SKM-1 treated with dmso at 0.1 percent for 144 hours (cell line): ENCODE measurements at regions not wholly inside any gene's neighbourhood (a gene's known extent, or its start where the extent isn't known, plus 50 kb on each side); places are given as distances from the start of the nearest gene placed in this dataset.
A peak's percentile ranks its signal among the peaks of the same experiment; 100 is the strongest.

Experiments used
- DNase-seq: peaks from one replicate; lab custom pipeline; 2025; ENCODE audit not compliant: unreplicated experiment; lab: John Stamatoyannopoulos, UW

GRCh38 chr1:82634266-82634665, 833.5 kb downstream of the ADGRL2 start:
- DNase-seq, result no peak

- DNase-seq, result no peak
Observed at GRCh38 chr1:82632155-82632554, 831.4 kb downstream of the ADGRL2 start.

DNA sequence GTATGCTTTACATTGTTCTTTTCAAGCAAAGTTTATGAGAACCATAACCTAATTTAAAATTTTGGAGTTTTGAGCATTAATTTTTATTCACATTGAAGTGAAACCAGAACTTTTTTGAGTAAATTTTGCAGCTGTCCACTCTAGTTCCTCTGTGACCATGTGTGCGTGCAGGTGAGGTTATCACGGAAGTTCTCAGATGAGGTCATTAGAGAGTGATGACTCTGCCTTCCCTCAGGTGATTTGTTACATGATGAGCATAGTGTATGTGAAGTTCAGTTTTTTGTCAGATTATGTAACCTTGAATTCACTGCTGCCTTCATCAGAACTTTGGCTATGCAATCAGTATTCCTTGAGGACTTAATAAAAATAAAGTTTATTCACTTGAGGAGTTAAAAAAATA, 828.2 kb downstream of the ADGRL2 start:
- no peak for DNase-seq

GRCh38 chr1:82625537-82625936, 824.8 kb downstream of the ADGRL2 start:
- DNase-seq, result no peak

DNA sequence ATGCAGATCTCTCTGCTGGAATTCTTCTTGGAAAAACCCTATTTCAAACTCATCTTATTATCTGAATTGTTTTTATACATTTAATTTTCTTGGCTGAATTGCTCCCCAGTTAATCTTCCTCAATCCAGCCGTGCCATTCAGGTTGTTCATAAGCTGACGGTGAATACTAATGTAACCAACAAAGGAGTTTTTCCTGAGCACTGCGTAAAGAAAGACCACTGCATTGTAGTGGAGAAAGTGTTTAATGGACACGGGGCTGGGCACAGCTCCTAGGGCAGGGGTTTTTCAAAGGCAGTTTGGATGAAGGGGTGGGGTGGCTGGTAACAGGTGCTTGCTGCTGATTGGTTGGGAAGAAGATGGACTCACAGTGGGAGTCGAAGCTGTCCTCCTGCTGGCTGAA, 820.3 kb downstream of the ADGRL2 start:
- DNase-seq, result no peak

- no peak for DNase-seq
Observed at GRCh38 chr1:82614090-82614489, 813.4 kb downstream of the ADGRL2 start.

GRCh38 chr1:82612986-82613385, 812.3 kb downstream of the ADGRL2 start:
- no peak for DNase-seq

- DNase-seq, result no peak
Observed at GRCh38 chr1:82606546-82606945, 805.8 kb downstream of the ADGRL2 start.

- no peak for DNase-seq
Observed at GRCh38 chr1:82604524-82604923, 803.8 kb downstream of the ADGRL2 start.

GRCh38 chr1:82600314-82600713, 799.6 kb downstream of the ADGRL2 start:
- DNase-seq, result no peak

GRCh38 chr1:82598812-82599211, 798.1 kb downstream of the ADGRL2 start:
- DNase-seq, result peak; percentile 42

GRCh38 chr1:82598337-82598736, 797.6 kb downstream of the ADGRL2 start:
- DNase-seq, result no peak

DNA sequence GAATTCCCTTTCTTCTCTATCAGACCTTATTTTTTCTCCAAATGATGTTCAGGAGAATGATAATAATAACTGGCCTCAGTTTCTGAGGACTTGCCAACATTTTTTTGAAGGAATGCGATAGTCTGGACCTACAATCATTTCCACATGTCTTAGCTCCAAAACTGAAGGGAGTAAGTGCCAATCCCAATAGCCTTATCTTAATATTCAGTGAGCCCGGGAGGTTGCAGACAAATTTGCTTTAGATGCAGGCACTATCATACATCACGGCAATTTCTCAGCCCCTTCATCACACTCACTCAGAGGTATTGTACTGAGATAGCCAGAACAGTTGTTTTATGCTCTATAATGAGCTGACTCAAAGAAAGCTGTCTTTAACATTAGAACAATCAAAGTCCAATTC, 796.9 kb downstream of the ADGRL2 start:
- no peak for DNase-seq

GRCh38 chr1:82597141-82597540, 796.4 kb downstream of the ADGRL2 start:
- no peak for DNase-seq

GRCh38 chr1:82593561-82593960, 792.8 kb downstream of the ADGRL2 start:
- no peak for DNase-seq

DNA sequence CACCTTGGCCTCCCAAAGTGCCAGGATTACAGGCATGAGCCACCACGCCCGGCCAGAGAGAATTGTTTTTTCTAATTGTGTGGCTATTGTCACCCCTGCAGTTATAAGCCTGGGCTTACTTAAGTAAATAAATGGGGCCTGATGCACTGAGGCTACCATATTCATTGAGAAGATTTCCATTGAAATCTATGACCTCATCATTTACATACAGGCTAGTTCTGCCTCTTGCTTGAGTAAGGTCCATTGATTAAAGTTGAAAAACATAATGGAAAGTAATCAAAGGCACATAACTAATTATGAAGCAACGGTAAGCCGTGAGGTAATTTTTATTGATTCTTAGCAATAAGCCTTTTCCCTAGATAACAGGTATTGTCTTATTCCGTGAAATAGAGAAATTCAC, 788.9 kb downstream of the ADGRL2 start:
- no peak for DNase-seq

- no peak for DNase-seq
Observed at GRCh38 chr1:82587371-82587770, 786.6 kb downstream of the ADGRL2 start.

DNA sequence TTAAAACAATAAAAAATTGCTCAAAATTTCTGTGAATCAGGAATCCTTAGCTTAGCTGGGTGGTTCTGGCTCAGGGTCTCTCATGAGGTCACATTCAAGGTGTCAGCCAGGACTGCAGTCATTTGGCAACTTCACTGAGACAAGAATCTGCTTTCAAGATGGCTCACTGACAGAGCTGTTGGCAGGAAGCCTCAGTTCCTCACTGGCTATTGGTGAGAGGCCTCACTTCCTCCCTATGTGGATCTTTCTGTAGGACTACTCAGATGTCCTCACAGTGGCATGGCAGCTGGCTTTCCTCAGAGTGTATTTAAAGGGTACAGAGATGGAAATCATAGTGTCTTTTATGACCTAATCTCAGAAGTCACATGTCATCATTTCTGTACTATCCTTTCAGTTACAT, 785.7 kb downstream of the ADGRL2 start:
- peak; percentile 31 for DNase-seq

DNA sequence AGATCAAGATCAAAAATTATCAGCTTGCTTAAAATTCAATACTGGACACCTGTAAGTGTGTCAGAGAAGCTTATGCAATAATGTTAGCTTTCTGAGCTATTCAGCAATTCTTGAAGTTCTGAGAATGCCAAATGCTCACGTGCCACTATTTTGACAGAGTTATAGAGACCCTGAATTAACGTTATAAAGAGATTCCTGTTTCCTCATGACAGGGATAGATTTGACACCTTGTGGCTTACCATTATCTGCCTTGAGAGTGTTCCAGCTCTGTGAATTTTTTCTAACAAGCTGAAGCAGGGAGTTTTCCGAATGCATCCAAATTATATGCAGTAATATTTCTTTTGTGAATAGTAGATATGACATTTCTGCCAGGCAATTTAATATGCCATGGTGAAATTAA, 781.6 kb downstream of the ADGRL2 start:
- DNase-seq, result no peak

- DNase-seq, result peak; percentile 37
Observed at GRCh38 chr1:82578086-82578726, 777.5 kb downstream of the ADGRL2 start.

- no peak for DNase-seq
Observed at GRCh38 chr1:82567348-82567747, 766.6 kb downstream of the ADGRL2 start.

- no peak for DNase-seq
Observed at GRCh38 chr1:82565546-82565945, 764.8 kb downstream of the ADGRL2 start.

GRCh38 chr1:82565146-82565545, 764.4 kb downstream of the ADGRL2 start:
- DNase-seq, result no peak
